Panc1 (cell line): ENCODE measurements at regions not wholly inside any gene's neighbourhood (a gene's known extent, or its start where the extent isn't known, plus 50 kb on each side); places are given as distances from the start of the nearest gene placed in this dataset.

ENCODE experiments used
- ATAC-seq: fragments of 200-7000 bp; cut with Tn5 transposase; 2 replicates; pipeline ENCODE4 v1.9.1; 2020; ENCODE audit warnings: mild to moderate bottlenecking, moderate library complexity
- BruUV-seq: library from RNA; stranded (reverse); fragments of 400-500 nt; replicated peaks from 2 replicates; lab custom pipeline; 2021; lab: Mats Ljungman, UMichigan
- CTCF ChIA-PET: fragments of 300-600 bp; sonication (Branson Sonifier 250); formaldehyde crosslinking; loops from one replicate; lab custom pipeline; 2022; ENCODE audit warnings: antibody characterized with exemption; lab: Charles Lee
- POLR2A ChIA-PET: fragments of 300-600 bp; sonication (Branson Sonifier 250); formaldehyde crosslinking; loops from one replicate; lab custom pipeline; 2022; ENCODE audit warnings: antibody characterized with exemption; lab: Charles Lee
- DNase-seq: peaks from one replicate; pipeline ENCODE4 v3.0.0-alpha.2; 2010; ENCODE audit warnings: low read depth, low spot score
- H3K27ac ChIP-seq: 2 replicates; pipeline ENCODE4 v1.5.1; 2011; ENCODE audit warnings: mild to moderate bottlenecking, low read length, inconsistent platforms
- H3K27me3 ChIP-seq: fragments of 200-500 bp; sonication (Bioruptor generic); 2 replicates; pipeline ENCODE4 v1.6.0; 2014; ENCODE audit warnings: low read length, inconsistent platforms; ENCODE audit not compliant: control insufficient read depth, insufficient read depth
- H3K36me3 ChIP-seq: fragments of 200-500 bp; sonication (Bioruptor generic); 2 replicates; pipeline ENCODE4 v1.5.1; 2014; ENCODE audit warnings: inconsistent platforms, mild to moderate bottlenecking, low read length, moderate library complexity; ENCODE audit not compliant: control insufficient read depth, insufficient read depth
- H3K4me1 ChIP-seq: 2 replicates; pipeline ENCODE4 v1.5.1; 2011; ENCODE audit warnings: inconsistent platforms, mild to moderate bottlenecking, low read length, moderate library complexity; ENCODE audit not compliant: control insufficient read depth, insufficient read depth
- H3K4me3 ChIP-seq, 2 experiments: 2 replicates each; pipeline ENCODE4 v1.5.1; 2011 to 2012; ENCODE audit warnings: low read depth in 2 of 2, low read length in 2 of 2, mild to moderate bottlenecking in 2 of 2, inconsistent platforms in 1 of 2, moderate library complexity in 1 of 2
- H3K9me3 ChIP-seq: fragments of 200-500 bp; sonication (Bioruptor generic); 2 replicates; pipeline ENCODE4 v1.5.1; 2014; ENCODE audit warnings: low read depth, mild to moderate bottlenecking, inconsistent platforms, low read length, moderate library complexity; ENCODE audit not compliant: control insufficient read depth, insufficient read depth
- POLR2AphosphoS5 ChIP-seq: IDR thresholded peaks from 2 replicates; pipeline ENCODE4 v1.6.1; 2012; ENCODE audit warnings: mild to moderate bottlenecking, low read depth, low read length, moderate library complexity
- SIN3A ChIP-seq: IDR thresholded peaks from 2 replicates; pipeline ENCODE4 v1.6.1; 2012; ENCODE audit warnings: low read depth, mild to moderate bottlenecking, low read length, moderate library complexity, borderline replicate concordance; ENCODE audit not compliant: insufficient read depth
- TCF7L2 ChIP-seq: IDR thresholded peaks from 2 replicates; pipeline ENCODE4 v1.6.1; 2011; ENCODE audit warnings: mild to moderate bottlenecking, low read depth, low read length, inconsistent platforms
- in situ Hi-C: cut with HindIII; loops from 2 replicates; pipeline ENCODE4 v1.10.0; 2016; ENCODE audit warnings: low sequenced_read_pairs, low pct_unique_long_range_greater_than_20kb
- intact Hi-C: fragments of 100-400 bp; cut with micrococcal nuclease; formaldehyde crosslinking; loops from one replicate; pipeline ENCODE4 v1.10.0; 2022; ENCODE audit not compliant: unreplicated experiment
- TF ChIP-seq, protein P1 (sequence below): fragments of 450-650 bp; IDR thresholded peaks from 2 replicates; pipeline ENCODE4 v1.5.1; 2017; ENCODE audit warnings: mild to moderate bottlenecking
- TF ChIP-seq, protein P2 (sequence below), 2 experiments: IDR thresholded peaks; 2 replicates each; pipeline ENCODE4 v1.6.1; 2011 to 2012; ENCODE audit warnings: low read depth in 2 of 2, control low read depth in 1 of 2, low read length in 1 of 2, mild to moderate bottlenecking in 1 of 2, moderate library complexity in 1 of 2; ENCODE audit not compliant: insufficient read depth in 1 of 2

DNA sequence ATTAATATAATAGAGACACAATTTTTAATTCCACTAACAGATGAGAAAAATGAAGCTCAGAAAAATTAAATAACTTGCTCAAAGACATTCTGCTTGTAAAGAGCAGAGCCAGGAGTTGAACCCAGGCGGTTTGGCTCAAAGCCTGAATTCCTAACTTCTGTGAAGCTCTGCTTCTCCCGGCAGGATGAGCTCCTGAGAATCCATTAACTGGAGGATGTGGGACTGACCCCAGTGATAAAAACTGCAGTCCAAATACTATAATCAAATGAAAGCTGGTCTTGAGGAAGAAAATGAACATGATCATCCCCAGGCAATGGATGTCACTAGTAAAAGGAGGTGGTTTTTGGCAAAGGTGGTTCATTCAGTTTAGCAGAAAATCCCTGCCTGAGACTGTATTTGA lies 898.2 kb downstream of the CCSER2 start:
- no peaks in the 10 kb centered on the region for H3K9me3 ChIP-seq
- in situ Hi-C loops: no loop called here
- no TSS peak for BruUV-seq
- CTCF ChIA-PET: no interaction called here
- no peak for TF ChIP-seq TCF7L2
- TF ChIP-seq, protein P1, sequence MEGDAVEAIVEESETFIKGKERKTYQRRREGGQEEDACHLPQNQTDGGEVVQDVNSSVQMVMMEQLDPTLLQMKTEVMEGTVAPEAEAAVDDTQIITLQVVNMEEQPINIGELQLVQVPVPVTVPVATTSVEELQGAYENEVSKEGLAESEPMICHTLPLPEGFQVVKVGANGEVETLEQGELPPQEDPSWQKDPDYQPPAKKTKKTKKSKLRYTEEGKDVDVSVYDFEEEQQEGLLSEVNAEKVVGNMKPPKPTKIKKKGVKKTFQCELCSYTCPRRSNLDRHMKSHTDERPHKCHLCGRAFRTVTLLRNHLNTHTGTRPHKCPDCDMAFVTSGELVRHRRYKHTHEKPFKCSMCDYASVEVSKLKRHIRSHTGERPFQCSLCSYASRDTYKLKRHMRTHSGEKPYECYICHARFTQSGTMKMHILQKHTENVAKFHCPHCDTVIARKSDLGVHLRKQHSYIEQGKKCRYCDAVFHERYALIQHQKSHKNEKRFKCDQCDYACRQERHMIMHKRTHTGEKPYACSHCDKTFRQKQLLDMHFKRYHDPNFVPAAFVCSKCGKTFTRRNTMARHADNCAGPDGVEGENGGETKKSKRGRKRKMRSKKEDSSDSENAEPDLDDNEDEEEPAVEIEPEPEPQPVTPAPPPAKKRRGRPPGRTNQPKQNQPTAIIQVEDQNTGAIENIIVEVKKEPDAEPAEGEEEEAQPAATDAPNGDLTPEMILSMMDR: no peak
- no peak for TF ChIP-seq POLR2AphosphoS5
- TF ChIP-seq, protein P2, sequence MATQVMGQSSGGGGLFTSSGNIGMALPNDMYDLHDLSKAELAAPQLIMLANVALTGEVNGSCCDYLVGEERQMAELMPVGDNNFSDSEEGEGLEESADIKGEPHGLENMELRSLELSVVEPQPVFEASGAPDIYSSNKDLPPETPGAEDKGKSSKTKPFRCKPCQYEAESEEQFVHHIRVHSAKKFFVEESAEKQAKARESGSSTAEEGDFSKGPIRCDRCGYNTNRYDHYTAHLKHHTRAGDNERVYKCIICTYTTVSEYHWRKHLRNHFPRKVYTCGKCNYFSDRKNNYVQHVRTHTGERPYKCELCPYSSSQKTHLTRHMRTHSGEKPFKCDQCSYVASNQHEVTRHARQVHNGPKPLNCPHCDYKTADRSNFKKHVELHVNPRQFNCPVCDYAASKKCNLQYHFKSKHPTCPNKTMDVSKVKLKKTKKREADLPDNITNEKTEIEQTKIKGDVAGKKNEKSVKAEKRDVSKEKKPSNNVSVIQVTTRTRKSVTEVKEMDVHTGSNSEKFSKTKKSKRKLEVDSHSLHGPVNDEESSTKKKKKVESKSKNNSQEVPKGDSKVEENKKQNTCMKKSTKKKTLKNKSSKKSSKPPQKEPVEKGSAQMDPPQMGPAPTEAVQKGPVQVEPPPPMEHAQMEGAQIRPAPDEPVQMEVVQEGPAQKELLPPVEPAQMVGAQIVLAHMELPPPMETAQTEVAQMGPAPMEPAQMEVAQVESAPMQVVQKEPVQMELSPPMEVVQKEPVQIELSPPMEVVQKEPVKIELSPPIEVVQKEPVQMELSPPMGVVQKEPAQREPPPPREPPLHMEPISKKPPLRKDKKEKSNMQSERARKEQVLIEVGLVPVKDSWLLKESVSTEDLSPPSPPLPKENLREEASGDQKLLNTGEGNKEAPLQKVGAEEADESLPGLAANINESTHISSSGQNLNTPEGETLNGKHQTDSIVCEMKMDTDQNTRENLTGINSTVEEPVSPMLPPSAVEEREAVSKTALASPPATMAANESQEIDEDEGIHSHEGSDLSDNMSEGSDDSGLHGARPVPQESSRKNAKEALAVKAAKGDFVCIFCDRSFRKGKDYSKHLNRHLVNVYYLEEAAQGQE (IDR thresholded peaks at IDR 0.05; ENCODE audit: insufficient read depth in 1 of 2, low read depth in 2 of 2, low read length in 1 of 2): no peak
- TF ChIP-seq SIN3A: no peak
- ATAC-seq: no peak
- no peaks in the 10 kb centered on the region for H3K27me3 ChIP-seq
- intact Hi-C loops: no loop called here
- no peak for DNase-seq
- POLR2A ChIA-PET: no interaction called here
- no peaks in the 10 kb centered on the region for H3K36me3 ChIP-seq
- no peak overlapping the region for H3K4me3 ChIP-seq
- no peaks in the 10 kb centered on the region for H3K4me1 ChIP-seq
- no peak overlapping the region for H3K27ac ChIP-seq

DNA sequence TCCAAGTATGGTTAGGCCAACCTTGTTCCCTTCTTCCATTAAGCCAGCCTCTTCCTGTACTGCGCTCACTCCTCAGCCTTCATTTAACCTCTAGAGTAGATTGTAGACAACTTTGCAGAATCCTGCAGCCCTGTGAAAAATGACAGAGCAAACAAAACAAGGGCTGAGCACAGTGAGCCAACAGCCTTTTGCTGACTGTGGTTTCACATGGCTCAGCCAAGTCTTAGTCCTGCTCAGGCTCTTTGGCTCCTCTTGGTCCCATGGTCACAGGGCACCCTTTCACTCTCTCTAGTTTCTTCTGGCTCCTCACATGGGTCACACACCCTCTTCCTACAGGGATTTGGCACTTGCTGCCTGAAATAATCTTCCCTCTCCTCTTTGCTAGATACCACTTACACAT lies 900.3 kb downstream of the CCSER2 start:
- in situ Hi-C loops (no loop called here), intact Hi-C loops (no loop called here)
- Histone ChIP-seq H3K27ac (no peak overlapping the region), H3K9me3 (no peaks in the 10 kb centered on the region), H3K27me3 (no peaks in the 10 kb centered on the region), H3K4me3 (no peak overlapping the region), H3K4me1 (no peaks in the 10 kb centered on the region), H3K36me3 (no peaks in the 10 kb centered on the region)
- no TSS peak for BruUV-seq
- POLR2A ChIA-PET: no interaction called here
- DNase-seq (no peak), ATAC-seq (no peak)
- TF ChIP-seq SIN3A (no peak), POLR2AphosphoS5 (no peak), TCF7L2 (no peak)
- TF ChIP-seq, protein P1: no peak
- TF ChIP-seq, protein P2 (IDR thresholded peaks at IDR 0.05; ENCODE audit: insufficient read depth in 1 of 2, low read depth in 2 of 2, low read length in 1 of 2): no peak
- CTCF ChIA-PET: no interaction called here
